HG03108 (cell line): ENCODE measurements at regions not wholly inside any gene's neighbourhood (a gene's known extent, or its start where the extent isn't known, plus 50 kb on each side); places are given as distances from the start of the nearest gene placed in this dataset.

ENCODE experiments used
- ATAC-seq: cut with Tn5 transposase; IDR thresholded peaks from one replicate; pipeline ENCODE4 v1.9.1; 2021; ENCODE audit warnings: moderate library complexity; ENCODE audit not compliant: unreplicated experiment

GRCh38 chr2:13572466-13572865 lies 855.7 kb downstream of the TRIB2 start:
- no peak for ATAC-seq

- ATAC-seq: no peak
These were observed 858.1 kb downstream of the TRIB2 start for GRCh38 chr2:13574831-13575230.

DNA sequence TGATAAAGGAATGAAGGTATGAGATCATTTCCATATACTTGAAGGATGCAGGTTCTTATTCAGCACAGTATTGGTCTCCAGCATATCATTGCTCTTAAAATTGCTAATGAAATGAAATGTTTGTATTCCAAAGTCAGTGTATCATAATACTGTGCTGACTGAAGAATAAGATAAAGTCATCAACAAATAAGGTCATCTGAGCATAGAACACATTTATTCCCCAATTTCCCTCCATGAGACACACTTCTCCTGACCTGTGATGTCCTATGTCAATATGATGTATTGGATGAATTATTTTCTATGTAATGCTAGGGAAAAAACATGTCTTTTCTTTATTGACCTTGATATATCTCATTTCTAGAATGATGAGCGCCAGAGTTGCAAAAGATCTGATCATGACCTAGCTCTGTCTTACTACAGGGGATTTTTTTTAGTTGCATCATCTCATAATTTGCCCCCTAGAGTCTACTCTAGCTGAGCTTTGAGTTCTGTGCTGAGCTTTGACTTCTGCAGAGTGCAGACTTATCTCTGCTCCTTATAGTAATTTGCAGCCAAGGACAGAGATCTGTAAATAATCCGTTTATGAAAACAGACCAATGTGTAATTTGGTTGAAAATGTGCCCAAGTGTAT lies 859.8 kb downstream of the TRIB2 start:
- ATAC-seq: no peak

GRCh38 chr2:13578547-13578946 lies 861.8 kb downstream of the TRIB2 start:
- no peak for ATAC-seq

DNA sequence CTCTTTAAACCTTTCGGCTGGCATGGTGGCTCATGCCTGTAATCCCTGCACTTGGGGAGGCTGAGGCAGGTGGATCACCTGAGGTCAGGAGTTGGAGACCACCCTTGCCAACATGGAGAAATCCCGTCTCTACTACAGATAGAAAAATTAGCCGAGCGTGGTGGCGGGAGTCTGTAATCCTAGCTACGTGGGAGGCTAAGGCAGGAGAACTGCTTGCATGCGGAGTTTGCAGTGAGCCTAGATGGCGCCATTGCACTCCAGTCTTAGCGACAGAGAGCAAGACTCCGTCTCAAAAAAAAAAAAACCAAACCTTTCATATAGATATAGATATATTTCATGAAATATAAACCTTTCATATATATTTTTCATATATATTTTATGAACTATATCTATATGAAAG lies 864.7 kb downstream of the TRIB2 start:
- ATAC-seq: no peak

- ATAC-seq: no peak
These were observed 866.9 kb downstream of the TRIB2 start for GRCh38 chr2:13583609-13584008.

- no peak for ATAC-seq
These were observed 867.3 kb downstream of the TRIB2 start for GRCh38 chr2:13584020-13584419.

DNA sequence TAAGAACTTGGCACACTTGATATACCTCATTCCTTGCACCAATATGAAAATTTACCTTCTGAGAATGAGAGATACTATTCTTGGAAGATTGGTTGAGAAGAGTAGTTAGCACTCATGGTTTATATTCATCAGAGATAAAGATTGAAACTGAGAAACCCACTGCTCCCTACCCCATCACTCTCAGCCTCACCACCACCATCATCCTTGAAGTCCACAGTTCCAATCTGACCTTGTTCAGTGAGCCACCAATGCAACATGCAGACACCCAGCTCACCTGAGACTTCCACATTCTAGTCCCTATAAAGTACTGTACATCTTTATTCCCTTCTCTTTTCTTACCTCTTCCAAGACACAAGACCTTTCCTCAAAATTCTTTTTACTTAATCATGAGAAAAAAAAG lies 869.0 kb downstream of the TRIB2 start:
- ATAC-seq: no peak

DNA sequence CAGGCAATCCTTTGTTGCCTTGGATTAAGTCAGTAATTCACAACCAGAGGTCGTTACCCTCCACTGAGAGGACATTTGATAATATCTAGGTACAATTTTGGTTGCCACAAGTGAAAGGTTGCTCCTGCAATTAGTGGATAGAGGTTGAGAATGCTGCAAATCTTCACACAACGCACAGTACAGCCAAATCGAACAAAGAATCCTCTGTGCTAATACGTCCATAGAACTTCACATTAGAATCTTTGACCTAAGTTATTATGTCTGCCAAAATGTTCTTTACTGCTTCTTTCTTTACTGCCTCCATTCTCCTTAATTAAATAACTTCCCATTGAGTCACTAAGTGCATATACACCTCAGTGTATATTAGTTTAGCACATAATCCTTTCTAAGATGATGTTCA lies 879.5 kb downstream of the TRIB2 start:
- no peak for ATAC-seq

GRCh38 chr2:13597176-13597575 lies 880.4 kb downstream of the TRIB2 start:
- ATAC-seq: no peak

DNA sequence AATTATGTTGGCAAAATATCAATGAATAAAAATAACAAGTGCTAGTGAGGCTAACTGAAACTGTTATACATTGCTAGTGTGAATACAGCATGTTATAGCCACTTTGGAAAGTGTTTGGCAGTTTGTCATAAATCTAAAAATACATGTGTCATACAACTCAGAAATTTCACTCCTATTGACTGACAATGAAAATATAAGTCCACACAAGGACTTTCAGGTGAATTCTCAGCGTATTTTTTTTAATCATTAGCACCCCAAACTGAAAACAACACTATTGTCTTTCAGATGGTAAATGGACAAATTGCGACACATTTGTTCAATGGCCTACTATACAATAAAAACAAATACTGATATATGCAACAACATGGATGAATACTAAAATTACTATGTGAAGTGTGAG lies 884.8 kb downstream of the TRIB2 start:
- no peak for ATAC-seq

GRCh38 chr2:13604951-13605661 lies 888.4 kb downstream of the TRIB2 start:
- no peak for ATAC-seq

GRCh38 chr2:13607139-13607538 lies 890.4 kb downstream of the TRIB2 start:
- ATAC-seq: no peak

DNA sequence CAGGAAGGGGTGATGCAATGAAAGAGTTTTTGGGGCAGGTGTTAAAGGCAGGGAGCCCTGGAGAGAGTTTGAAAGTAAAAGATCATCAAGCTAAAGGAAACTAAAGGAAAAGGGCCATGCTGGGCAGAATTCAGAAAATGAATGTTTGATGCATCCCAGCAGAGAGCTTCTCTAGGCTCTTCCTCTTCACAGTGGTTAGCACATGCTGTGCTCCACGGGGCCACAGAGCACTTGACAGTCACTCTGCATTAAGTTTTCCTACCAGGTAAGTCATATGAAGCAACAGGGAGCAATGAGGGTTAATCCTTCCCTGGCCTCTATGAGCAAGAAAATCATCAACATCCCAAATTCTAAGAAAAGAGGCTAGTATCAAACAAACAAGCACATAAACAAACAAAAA lies 895.2 kb downstream of the TRIB2 start:
- no peak for ATAC-seq

DNA sequence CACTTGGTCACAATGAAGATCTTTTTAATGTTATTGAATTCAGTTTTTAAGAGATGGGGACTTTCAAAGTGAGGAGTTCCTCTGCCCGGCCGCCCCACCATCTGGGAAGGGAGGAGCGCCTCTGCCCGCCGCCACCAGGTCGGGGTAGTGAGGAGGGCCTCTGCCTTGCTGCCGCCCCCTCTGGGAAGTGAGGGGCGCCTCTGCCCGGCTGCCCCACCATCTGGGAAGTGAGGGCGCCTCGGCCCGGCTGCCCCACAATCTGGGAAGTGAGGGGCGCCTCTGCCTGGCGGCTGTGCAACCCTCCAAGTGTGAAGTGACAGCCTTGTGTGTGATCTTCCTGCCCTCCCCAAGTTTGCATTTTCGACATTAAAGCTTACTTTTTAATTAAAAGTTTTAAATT lies 899.3 kb downstream of the TRIB2 start:
- no peak for ATAC-seq

DNA sequence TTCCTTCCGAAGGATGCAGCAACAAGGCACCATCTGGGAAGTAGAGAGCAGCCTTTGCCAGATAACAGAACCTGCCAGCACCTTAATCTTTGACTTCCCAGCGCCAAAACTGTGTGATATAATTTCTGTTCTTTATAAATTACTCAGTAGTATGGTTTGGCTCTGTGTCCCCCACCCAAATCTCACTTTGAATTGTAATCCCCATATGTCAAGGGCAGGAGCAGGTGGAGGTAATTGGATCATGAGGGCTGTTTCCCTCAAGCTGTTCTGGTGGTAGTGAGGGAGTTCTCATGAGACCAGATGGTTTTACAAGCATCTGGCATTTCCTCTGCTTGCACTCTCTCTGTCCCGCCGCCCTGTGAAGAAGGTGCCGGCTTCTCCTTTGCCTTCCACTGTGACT lies 899.9 kb downstream of the TRIB2 start:
- no peak for ATAC-seq

DNA sequence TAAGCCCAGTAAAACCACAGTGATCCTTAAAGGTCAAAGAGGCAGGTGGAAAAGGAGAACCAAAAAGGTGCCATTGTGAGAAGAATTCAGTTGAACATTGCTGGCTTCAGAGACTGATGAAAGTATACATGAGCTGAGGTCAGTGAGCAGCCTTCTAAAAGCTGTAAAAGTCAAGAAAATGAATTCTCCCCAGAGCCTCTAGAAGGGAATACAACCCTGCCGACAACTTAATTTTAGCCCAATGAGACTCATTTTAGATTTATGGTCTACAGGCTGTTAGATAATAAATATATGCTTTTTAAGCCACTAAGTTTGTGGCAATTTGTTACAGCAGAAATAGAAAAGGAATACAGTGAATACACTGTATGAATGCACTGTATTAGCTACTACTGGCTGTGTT lies 911.4 kb downstream of the TRIB2 start:
- no peak for ATAC-seq

GRCh38 chr2:13638181-13638580 lies 921.4 kb downstream of the TRIB2 start:
- ATAC-seq: no peak

DNA sequence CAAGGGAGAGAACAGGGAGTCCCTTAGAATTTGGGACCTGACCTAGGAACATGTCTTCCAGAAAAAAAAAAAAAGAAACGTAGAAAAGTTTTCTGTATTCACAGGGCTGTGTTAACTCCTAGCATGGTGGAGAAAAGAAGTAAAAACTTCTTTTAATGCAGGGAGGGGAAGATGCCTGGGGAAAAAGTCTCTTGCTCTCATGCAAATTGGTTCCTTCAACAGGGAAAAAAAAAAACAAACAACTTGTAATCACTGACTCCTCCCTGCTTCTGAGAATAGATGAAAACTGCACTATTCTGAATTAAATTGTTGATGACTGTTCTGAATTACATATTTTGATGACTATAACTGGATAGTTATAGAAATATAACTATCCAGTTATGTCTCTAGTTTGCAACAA lies 933.2 kb downstream of the TRIB2 start:
- no peak for ATAC-seq

DNA sequence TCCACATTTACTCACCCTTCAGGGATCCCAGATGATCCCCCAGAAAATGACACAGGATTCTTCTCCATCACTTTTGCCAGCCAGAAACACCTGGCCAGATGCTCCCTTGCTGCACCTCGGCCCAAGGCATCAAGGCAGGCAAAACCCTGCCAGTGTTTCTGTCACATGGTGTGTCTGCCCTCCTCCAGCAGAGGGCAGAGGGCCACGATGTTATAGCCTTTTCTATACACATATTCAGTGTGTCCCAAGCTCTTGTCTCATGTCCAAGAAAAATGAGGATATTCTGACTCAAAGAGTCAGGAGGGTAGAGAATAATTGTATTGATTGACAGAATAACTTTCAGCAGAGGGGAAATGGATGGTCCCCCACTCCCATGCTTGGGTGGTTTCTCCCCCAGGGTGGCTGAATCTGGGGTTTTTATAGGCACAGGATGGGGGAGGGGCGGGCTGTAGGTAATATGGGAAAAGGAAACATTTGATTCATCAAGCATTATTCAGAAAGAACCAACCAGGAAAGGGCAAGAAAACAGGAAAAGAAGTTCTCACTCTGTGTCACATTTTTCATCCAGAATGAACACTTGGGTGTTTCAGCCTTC lies 933.9 kb downstream of the TRIB2 start:
- ATAC-seq: no peak

GRCh38 chr2:13651684-13652131 lies 935.0 kb downstream of the TRIB2 start:
- no peak for ATAC-seq

DNA sequence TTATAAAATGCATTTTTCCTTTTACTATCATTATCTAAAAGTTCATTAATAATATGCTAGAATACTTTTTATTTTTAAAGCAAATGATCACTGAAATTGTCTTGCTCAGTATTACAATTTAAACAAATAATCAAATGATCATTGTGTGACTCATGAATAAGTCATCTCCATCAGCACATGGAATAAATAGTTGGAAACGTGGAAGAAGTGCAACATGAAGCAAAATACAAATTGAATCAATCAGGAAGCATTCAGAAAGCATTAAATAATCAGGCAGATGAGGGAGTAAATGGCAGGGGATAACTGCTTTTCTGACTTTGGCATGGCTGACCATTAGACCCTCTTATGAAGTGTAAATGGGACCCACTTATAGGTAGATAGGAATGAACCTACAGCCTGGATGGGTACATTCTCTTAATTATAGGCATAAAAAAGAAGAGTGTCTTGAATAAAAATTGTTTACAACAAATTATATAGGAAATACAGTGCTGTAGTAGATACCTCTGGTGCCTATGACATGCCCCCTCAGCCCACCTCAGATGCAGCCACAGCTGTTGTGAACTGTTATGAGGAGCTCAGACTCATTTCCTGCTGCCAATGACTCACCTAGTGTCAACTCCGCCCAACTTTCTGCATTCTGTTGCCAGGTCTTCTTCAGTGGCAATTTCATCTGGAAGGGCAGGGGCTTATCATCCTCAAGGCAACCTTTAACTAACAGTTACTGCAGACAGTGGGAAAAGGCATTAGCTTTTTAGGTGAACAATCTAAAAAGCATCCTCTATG lies 936.0 kb downstream of the TRIB2 start:
- ATAC-seq: no peak
